NCI-H1436 treated with DMSO at 0.1 percent for 48 hours (cell line): ENCODE measurements at regions not wholly inside any gene's neighbourhood (a gene's known extent, or its start where the extent isn't known, plus 50 kb on each side); places are given as distances from the start of the nearest gene placed in this dataset.

Experiments used
- DNase-seq: peaks from one replicate; lab custom pipeline; 2025; lab: John Stamatoyannopoulos, UW

DNA sequence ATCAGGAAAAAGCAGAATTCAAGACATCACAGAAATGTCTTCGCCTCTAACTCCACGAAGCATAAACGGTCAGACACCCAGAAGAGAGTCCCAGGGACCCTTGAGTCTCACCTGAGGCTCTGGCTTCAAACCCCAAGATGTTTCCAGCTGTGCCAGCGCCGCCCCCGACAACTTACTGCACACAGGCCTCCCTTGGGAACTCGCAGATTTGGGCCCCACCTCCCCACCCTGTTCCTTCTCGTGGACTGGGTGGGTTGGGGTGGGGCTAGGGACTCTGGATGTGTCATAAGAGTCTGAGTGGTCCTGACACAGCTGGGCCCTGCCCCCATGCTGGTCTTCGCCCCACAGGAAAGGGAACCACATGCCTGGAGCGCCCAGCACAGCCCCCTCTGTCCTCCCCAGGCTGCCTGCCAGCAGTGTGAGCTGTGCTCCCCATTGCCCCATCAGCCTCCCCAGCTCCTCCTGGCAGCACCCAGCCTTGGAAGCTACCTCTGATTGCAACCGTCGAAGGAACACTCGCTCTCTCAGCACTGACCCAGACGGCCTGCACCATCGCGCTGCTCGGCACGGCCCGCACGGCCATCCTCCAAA lies 147.5 kb downstream of the CRYBB2 start:
- DNase-seq = no peak

DNA sequence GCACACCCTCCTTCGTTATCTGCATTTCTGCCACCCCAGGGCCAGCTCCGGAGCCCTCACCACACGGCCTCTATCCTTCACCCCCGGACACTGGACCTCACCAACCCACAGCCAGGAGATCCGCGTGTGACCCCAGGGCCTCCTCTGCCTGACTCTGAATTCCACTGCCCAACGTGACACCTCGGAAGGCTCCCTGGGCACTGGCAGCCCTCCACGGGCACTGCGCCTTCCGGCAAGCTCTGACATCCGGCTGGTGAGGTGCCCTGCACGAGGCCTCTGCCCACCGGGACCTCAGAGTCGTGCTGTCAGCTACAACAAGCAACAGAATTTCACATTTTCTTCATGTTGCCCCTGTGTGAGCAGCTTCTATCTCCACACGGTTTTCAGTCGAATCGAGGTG lies 148.3 kb downstream of the CRYBB2 start:
- no peak for DNase-seq

GRCh38 chr22:25368271-25368670 lies 148.8 kb downstream of the CRYBB2 start:
- DNase-seq = no peak

GRCh38 chr22:25369041-25369440 lies 149.6 kb downstream of the CRYBB2 start:
- no peak for DNase-seq

- DNase-seq = no peak
Measured at GRCh38 chr22:25370322-25370721, 150.9 kb downstream of the CRYBB2 start.

- DNase-seq = no peak
Measured at GRCh38 chr22:25372000-25372595, 152.7 kb downstream of the CRYBB2 start.

DNA sequence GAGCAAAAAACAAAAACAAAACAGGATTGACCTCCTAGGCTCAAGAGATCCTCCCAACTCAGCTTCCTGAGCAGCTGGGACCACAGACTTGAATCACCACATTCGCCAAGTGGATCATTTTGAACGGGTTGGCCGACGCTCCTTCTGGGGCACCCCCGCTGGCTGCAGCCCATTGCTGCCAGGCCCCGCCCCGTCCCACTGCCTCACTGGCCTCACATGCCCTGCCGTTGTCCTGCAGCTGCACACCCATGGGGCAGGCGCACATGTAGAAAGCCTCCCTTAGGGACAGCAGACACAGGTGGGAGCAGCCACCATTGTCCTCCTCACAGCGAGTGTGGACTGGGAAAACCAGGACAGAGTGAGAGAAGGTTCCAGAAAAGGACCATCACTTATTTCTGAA lies 154.5 kb downstream of the CRYBB2 start:
- DNase-seq = no peak

- no peak for DNase-seq
Measured at GRCh38 chr22:25374869-25375268, 155.4 kb downstream of the CRYBB2 start.

DNA sequence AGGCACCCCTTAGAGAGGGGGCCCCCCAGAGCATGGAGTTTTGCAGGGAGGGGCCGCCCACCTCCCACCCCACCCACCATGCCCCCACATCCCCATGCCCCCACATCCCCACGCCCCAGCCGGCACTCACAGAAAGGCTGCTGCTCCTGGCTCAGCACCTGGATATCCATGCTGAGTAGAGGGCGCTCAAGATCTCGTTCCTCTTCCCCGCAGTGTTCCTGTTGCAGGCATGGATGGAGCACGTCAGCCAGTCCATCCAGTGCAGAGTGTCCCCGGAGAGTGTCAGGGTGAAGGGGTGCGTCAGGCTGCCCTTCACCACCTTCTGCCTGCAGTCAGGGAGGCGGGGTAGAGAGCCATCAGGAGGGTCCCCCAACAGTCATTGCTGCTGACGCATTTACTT lies 156.2 kb downstream of the CRYBB2 start:
- DNase-seq = no peak

GRCh38 chr22:25377699-25378098 lies 158.3 kb downstream of the CRYBB2 start:
- no peak for DNase-seq

GRCh38 chr22:25380122-25380747 lies 160.8 kb downstream of the CRYBB2 start:
- no peak for DNase-seq

GRCh38 chr22:25382762-25383161 lies 163.3 kb downstream of the CRYBB2 start:
- no peak for DNase-seq

- no peak for DNase-seq
Measured at GRCh38 chr22:25383278-25383820, 163.9 kb downstream of the CRYBB2 start.

- no peak for DNase-seq
Measured at GRCh38 chr22:25383892-25384291, 164.5 kb downstream of the CRYBB2 start.

DNA sequence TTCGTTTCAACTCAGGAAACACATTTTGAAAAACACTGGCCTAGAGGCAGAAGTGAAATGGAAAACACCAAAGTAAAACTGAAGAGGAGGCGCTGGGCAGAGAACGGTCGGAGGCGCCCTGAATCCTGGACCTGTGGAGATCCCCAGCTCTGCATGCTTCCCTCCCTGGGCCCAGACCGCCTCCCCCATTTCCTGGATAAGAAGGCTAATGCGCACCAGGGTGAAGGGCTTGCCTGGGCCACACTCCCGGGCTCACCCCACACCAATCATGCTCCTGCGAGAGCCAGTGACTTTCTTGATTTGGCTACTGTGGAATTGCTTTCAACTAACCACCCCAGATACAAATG lies 167.1 kb downstream of the CRYBB2 start:
- no peak for DNase-seq

GRCh38 chr22:25388415-25388814 lies 169.0 kb downstream of the CRYBB2 start:
- no peak for DNase-seq

GRCh38 chr22:25388866-25389540 lies 169.6 kb downstream of the CRYBB2 start:
- DNase-seq = no peak

DNA sequence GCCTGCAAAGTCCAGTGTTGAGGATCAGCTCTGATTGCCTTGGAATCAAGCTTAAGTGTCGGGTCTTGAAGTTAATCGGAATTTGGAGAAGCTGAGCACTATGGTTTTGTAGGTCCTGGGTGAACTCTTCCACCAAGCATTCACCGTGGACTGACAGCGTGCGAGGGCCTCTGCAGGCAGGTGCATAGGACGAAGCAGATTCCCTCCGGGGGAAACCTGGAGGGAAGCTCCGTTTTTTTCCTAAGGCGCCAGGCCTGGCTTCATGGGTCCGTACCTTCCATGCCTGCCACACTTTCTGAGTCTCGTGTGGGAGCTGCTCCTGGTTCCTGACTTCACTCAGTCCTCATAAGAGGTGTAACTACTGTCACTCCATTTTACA lies 170.1 kb downstream of the CRYBB2 start:
- no peak for DNase-seq

DNA sequence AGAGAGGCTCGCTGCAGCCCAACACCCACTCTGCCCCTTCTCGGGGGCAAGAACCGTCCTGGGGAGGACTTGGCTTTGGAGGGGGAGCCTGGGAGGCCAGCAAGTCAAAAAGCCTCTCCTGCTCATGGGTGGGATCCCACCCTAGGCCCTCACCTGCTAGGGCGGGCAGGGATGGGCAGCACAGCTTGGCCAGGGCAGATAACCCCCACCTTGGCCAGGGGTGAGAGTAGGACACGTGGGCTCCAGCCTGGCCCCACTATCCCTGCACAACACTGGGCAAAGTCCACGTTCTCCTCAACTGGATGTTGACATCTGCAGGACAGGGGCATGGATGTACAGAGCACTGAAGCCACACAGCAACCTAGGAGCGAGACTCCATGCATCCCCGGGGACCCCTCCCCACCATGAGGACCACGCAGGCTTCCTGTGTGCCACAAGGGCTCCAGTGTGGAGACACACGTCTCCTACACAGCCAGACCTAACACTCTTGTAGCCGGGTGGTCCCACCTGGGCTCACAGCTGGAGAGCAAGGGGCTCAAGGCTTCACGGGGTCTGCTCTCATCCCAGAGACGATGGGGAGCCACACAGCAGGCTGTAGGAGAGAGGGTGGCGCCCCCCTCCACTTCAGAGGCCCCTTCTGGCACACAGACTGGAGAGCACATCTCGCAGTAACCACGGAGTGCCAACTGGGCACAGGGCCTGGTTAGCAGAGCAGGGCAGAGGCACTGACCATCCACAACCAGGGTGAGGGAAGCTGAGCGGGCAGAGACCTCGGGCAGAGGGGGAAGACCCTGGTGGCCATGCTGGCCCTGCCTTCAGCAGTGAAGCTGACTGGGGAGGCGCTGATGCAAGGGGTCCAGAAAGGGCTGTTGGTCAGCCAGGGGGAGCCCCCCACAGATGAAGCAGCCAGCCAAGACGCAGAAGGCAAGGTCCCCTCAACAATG lies 171.1 kb downstream of the CRYBB2 start:
- DNase-seq = no peak

- no peak for DNase-seq
Measured at GRCh38 chr22:25392584-25392983, 171.9 kb upstream of the GRK3 start.

GRCh38 chr22:25393121-25393805 lies 171.2 kb upstream of the GRK3 start:
- DNase-seq = no peak
